HG03280 (cell line): ENCODE measurements at regions not wholly inside any gene's neighbourhood (a gene's known extent, or its start where the extent isn't known, plus 50 kb on each side); places are given as distances from the start of the nearest gene placed in this dataset.
A peak's percentile ranks its signal among the peaks of the same experiment; 100 is the strongest.
"Not testable (repeated sequence)": the region's sequence is repeated elsewhere in the genome, so short reads cannot be mapped to it uniquely, and the experiment has no call there.

Source experiments
- ATAC-seq: cut with Tn5 transposase; IDR thresholded peaks from one replicate; pipeline ENCODE4 v1.9.1; 2021; ENCODE audit warnings: mild to moderate bottlenecking, moderate library complexity; ENCODE audit not compliant: unreplicated experiment

DNA sequence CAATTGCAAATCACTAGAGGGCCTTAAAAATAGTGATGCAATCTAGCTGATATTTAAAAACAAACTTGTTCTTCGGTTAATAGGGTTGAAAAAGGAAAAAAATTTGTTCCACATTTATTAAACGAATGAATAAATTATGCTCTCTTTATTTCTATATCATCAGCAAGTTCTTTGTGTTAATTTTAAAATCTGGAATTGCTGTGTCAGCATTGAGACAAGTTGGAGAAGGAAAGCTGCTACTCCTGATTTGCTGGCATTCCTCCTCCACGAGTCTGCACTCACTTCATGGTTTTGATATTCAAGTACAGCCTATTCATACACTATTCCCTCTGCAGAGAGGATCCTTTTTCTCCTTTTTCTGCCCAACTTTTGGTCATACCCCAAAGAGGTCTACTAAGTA, 117.6 kb downstream of the MRPL39 start:
- no peak for ATAC-seq

DNA sequence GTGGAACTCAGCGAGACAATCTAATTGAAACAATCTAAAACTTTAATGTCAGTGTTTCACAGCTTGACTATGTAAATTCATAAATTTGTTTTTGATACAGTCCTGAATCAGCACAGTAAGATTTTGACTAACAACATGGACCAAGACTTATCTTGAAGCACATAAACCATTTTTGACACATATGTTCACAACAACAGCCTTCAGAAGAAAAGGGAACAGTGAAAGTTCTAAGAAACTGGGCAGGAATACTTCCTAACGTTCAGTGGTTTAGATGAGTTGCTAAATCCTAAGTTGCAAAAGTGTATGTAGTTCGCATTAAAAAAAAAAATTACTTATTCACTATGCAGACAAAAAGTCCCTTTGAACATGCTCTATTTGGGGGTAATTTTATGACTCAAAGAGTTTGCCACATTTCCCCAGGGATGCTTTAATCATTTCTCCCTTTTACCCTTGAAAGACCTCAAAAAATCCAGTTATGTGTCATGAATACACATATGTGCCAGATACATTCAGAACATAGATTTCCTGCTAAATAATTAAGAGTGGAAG, 120.2 kb downstream of the MRPL39 start:
- peak; percentile 51 for ATAC-seq

DNA sequence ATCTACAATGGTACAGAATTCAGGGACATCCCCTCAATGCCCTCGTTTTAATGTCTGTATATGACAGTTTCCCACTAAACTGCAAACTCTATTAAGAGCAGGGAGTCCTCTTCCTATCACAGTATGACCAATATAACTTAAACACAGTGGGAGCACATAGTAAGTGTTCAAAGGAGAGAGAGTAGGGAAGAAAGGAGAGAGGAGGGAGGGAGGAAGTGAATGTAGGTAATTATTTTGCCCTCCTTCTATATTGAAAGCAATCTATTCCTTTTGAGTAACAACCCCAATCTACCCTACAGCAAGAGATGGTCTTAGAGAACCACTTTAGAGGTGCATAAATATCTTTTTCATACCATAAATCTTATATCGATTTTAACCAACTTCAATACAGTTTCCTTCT, 121.4 kb downstream of the MRPL39 start:
- no peak for ATAC-seq

- no peak for ATAC-seq
These were observed 139.4 kb downstream of the MRPL39 start for GRCh38 chr21:25467896-25468295.

- not testable (repeated sequence) for ATAC-seq
These were observed 140.2 kb downstream of the MRPL39 start for GRCh38 chr21:25467071-25467470.

DNA sequence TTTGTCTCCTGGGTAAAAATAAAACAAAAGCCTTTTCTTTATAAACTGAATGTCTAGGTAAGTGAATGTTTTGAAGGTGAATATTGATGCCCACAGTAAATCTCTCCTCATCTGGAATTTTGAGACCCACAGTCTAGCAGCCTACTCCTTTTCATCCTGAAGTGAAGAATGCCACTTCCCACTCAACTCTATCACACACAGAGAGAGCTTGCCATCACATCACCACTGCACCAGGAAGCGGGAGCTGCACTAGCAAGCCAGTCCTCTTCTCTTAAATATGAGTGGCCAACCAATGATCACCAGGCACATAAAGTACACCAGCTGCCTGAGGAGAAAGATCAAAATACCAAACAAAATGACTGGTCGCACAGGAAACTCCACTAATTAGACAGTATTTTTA, 140.8 kb downstream of the MRPL39 start:
- no peak for ATAC-seq

DNA sequence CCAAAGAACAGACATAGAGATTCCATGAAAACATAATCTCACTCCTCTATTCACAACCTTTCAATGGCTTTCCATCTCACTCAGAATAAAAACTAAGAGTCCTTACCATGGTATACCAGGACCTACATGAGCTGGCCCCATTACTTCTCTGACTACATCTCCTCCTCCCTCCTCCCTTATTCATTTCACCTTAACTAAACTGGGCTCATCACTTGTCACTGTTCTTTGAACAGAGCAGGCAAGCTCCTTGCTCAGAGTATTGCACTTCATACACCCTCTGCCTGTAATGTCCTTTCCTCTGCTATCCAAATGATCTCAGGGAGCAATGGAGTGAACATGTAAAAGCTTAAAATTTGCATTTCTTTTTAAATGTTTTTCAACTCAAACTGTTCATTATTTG, 142.0 kb downstream of the MRPL39 start:
- ATAC-seq: no peak

GRCh38 chr21:25464275-25464674, 143.0 kb downstream of the MRPL39 start:
- ATAC-seq: peak; percentile 64

- ATAC-seq: peak; percentile 61
These were observed 144.7 kb downstream of the MRPL39 start for GRCh38 chr21:25462517-25462971.

DNA sequence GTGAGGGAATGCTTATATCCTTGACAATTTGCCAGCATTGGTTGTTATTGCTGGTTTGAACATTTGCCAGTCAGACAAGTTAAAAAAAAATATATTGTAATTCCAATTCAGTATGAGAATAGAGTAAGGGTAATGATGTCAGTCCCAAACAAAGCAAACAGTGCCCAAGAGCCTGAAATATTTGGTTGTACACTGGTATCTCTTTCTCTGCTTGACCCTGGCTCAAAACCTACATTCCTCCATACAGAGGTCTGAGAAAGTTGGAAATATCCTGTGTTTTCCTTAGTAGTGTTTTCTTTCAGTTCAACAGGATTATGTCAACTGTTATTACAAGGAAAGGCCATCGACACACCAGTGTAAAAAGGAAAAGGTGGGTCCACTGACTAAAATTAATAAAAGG, 145.6 kb downstream of the MRPL39 start:
- ATAC-seq: no peak

- ATAC-seq: no peak
These were observed 147.3 kb downstream of the MRPL39 start for GRCh38 chr21:25459993-25460392.

DNA sequence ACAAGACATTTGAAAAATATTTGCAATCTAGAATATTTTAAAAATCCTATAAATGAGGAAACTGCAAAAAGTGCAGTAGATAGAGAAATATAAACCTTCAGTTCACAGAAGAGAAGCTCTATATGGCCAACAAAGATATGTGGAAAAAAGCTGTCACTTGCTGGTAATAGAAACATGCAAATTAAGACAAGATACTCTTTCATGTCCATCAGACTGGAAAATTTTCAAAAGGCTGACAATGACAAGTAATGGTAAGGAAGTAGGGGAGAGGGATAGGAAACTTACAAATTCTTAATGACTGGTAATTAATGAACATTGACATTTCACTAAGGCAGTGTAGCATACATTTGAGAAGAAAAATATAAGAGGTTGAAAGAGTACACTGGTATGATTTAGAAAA, 147.9 kb downstream of the MRPL39 start:
- ATAC-seq: no peak

GRCh38 chr21:25458484-25458883, 148.8 kb downstream of the MRPL39 start:
- no peak for ATAC-seq

DNA sequence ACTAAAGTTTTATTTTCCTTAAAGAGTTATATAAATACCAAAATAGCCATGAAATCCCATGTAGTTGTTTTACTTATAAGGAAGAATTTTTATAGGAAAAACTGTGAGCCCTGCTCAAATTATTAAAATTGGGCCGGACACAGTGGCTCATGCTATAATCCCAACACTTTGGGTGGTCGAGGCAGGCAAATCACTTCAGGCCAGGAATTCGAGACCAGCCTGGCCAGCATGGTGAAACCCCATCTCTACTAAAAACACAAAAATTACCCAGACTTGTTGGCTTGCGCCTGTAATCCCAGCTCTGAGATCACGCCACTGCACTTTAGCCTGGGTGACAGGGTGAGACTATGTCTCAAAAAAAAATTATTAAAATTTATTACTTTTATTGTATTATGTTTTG, 149.3 kb downstream of the MRPL39 start:
- no peak for ATAC-seq

DNA sequence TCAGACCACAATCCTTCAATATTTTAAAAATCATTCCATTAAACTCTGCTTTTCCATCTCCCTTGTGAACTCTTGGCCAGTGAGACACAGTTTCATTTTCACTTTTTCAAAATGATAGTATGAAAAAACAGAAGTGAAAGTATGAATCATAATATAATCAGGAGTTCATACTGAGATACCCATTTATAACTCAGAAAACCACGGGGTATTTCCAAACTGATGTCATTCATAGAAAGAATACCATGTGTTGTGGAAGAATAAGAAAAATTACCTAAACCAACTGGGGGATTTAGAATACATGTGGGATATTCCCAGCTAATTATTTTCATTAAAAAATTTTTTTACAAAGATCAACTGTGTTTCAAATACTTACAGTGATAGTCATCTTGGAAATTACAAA, 149.9 kb downstream of the MRPL39 start:
- ATAC-seq: peak; percentile 63

DNA sequence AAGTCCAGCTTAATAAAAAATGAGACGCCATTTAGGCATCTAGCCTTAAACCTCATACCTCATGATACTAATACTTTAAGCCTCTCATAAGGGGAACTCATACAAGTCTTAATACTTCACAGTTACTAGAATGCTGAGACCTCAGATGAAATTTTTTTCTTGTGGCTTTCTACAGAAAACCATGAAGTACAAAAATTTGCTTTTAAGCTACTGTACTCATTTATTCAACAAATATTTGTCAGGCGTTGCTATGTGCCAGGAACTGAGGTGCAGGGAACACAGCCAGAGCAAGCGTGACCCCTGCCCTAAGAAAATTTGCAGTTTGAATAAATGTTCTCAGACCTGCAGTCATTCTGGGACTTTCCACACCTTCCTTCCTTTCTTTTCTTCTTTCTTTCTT, 150.6 kb downstream of the MRPL39 start:
- peak; percentile 53 for ATAC-seq

DNA sequence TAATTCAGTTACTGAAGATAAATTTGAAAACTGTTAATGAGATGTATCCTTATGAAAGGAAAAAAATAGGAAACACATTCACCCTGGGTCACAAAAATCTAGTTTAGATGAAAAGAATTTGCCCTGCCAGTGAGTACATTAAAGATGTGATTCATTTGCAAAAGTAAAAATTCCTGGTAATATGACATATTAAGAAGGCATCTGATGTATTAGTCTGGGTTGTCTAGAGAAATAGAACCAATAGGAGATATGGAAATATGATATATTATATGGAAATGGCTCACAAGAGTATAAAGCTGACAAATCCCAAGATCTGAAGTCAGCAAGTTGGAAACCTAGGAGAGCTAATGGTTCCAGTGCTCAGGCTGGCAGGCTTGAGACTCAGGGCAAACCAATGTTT, 153.8 kb downstream of the MRPL39 start:
- no peak for ATAC-seq

DNA sequence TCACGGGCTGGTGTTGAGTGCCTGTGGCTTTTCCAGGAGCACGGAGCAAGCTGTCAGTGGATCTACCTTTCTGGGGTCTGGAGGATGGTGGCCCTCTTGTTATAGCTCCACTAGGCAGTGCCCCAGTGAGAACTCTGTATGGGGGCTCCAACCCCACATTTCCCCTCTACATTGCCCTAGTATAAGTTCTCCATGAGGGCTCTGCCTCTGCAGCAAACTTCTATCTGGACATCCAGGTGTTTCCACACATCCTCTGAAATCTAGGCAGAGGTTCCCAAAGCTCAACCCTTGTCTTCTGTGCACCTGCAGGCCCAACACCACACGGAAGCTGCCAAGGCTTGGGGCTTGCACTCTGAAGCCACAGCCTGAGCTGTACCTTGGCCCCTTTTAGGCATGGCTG, 157.3 kb downstream of the MRPL39 start:
- no peak for ATAC-seq

DNA sequence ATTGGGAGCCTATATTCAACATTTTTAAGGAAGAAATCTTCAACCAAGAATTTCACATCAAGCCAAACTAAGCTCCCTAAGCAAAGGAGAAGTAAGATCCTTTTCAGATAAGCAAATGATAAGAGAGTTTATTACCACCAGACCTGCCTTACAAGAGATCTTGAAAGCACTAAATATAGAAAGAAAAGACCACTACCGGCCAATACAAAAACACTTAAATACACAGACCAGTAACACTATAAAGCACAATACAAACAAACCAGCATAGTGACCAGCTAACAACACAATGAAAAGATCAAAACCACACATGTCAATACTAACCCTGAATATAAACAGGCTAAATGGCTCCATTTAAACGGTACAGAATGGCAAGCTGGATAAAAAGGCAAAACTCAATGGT, 165.4 kb downstream of the MRPL39 start:
- ATAC-seq: no peak

DNA sequence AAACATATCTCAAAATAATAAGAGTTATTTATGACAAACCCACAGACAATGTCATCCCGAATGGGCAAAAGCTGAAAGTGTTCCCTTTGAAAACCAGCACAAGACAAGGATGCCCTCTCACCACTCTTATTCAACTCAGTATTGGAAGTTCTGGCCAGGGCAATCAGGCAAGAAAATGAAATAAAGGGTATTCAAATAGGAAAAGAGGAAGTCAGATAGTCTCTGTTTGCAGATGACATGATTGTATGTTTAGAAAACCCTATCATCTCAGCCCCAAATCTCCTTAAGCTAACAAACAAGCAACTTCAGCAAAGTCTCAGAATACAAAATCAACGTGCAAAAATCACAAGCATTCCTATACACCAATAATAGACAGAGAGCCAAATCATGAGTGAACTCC, 169.8 kb downstream of the MRPL39 start:
- not testable (repeated sequence) for ATAC-seq

GRCh38 chr21:25428537-25428936, 178.7 kb downstream of the MRPL39 start:
- ATAC-seq: peak; percentile 48

- no peak for ATAC-seq
These were observed 179.5 kb downstream of the MRPL39 start for GRCh38 chr21:25427828-25428227.

DNA sequence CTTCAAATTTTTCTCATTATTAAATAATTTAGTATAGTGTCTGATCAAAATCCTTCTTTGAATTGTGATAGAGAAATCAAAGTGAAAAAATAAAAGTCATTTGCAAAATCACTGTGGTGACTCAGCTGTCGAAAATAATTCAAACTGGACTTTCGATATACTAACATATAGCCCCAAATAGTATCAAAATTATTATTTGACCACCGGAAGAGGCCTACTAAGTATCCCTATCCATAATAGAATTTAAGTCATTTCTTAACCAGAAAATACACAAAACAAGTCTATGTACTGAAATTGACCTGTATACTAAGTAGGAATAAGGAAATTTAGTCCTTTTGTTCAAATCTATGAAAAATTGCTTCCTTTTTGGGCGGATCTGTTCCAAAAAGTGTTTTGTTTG, 180.7 kb downstream of the MRPL39 start:
- no peak for ATAC-seq
